WERI-Rb-1 (cell line): ENCODE measurements at regions not wholly inside any gene's neighbourhood (a gene's known extent, or its start where the extent isn't known, plus 50 kb on each side); places are given as distances from the start of the nearest gene placed in this dataset.

Experiments
- DNase-seq: peaks from one replicate; pipeline ENCODE4 v3.0.0-alpha.2; 2020
- H3K27ac ChIP-seq: fragments of 250-450 bp; sonication (Bioruptor Pico); 2 replicates; pipeline ENCODE4 v1.5.1; 2020; ENCODE audit warnings: mild to moderate bottlenecking, moderate library complexity
- H3K27me3 ChIP-seq: fragments of 250-450 bp; sonication (Bioruptor Pico); 2 replicates; pipeline ENCODE4 v1.5.1; 2021; ENCODE audit warnings: mild to moderate bottlenecking, low read depth, moderate library complexity; ENCODE audit not compliant: insufficient read depth, severe bottlenecking
- H3K36me3 ChIP-seq: fragments of 250-450 bp; sonication (Bioruptor Pico); 2 replicates; pipeline ENCODE4 v1.5.1; 2020; ENCODE audit warnings: mild to moderate bottlenecking, moderate library complexity
- H3K4me3 ChIP-seq: 2 replicates; pipeline ENCODE4 v1.5.1; 2011; ENCODE audit warnings: low read depth, mild to moderate bottlenecking, control low read depth, low read length
- H3K9me3 ChIP-seq: fragments of 250-450 bp; sonication (Bioruptor Pico); 2 replicates; pipeline ENCODE4 v1.5.1; 2021; ENCODE audit warnings: mild to moderate bottlenecking, moderate library complexity; ENCODE audit not compliant: severe bottlenecking
- CTCF ChIP-seq: IDR thresholded peaks from 2 replicates; pipeline ENCODE4 v1.5.1; 2011; ENCODE audit warnings: low read depth, mild to moderate bottlenecking, control low read depth, inconsistent platforms, low read length

GRCh38 chr22:48522271-48522670 lies 1305.4 kb downstream of the BRD1 start:
- H3K4me3 ChIP-seq, result no peak overlapping the region
- H3K9me3 ChIP-seq, result no peaks in the 10 kb centered on the region
- H3K27me3 ChIP-seq, result no peaks in the 10 kb centered on the region
- no peak for TF ChIP-seq CTCF
- H3K27ac ChIP-seq, result no peak overlapping the region
- DNase-seq, result no peak
- H3K36me3 ChIP-seq, result no peaks in the 10 kb centered on the region

GRCh38 chr22:48520884-48521588 lies 1306.6 kb downstream of the BRD1 start:
- H3K9me3 ChIP-seq, result no peaks in the 10 kb centered on the region
- no peaks in the 10 kb centered on the region for H3K36me3 ChIP-seq
- no peak for DNase-seq
- no peak for TF ChIP-seq CTCF
- no peaks in the 10 kb centered on the region for H3K27me3 ChIP-seq
- no peak overlapping the region for H3K27ac ChIP-seq
- no peak overlapping the region for H3K4me3 ChIP-seq

- H3K9me3 ChIP-seq, result no peaks in the 10 kb centered on the region
- H3K36me3 ChIP-seq, result no peaks in the 10 kb centered on the region
- H3K27ac ChIP-seq, result no peak overlapping the region
- no peak overlapping the region for H3K4me3 ChIP-seq
- no peaks in the 10 kb centered on the region for H3K27me3 ChIP-seq
- no peak for DNase-seq
- no peak for TF ChIP-seq CTCF
These were observed 1307.5 kb downstream of the BRD1 start for GRCh38 chr22:48520207-48520606.

- Histone ChIP-seq H3K36me3 (no peaks in the 10 kb centered on the region), H3K4me3 (no peak overlapping the region), H3K9me3 (no peaks in the 10 kb centered on the region), H3K27ac (no peak overlapping the region), H3K27me3 (no peaks in the 10 kb centered on the region)
- TF ChIP-seq CTCF, result peak; percentile 69
- DNase-seq, result peak; percentile 45
These were observed 1310.3 kb downstream of the BRD1 start for GRCh38 chr22:48517039-48518030.

- H3K4me3 ChIP-seq, result no peak overlapping the region
- no peaks in the 10 kb centered on the region for H3K36me3 ChIP-seq
- H3K27ac ChIP-seq, result no peak overlapping the region
- no peak for TF ChIP-seq CTCF
- DNase-seq, result no peak
- no peaks in the 10 kb centered on the region for H3K27me3 ChIP-seq
- no peaks in the 10 kb centered on the region for H3K9me3 ChIP-seq
These were observed 1311.1 kb downstream of the BRD1 start for GRCh38 chr22:48516571-48516970.
